ENCODE measurements at regions not wholly inside any gene's neighbourhood (a gene's known extent, or its start where the extent isn't known, plus 50 kb on each side); places are given as distances from the start of the nearest gene placed in this dataset.
"Not testable (repeated sequence)": the region's sequence is repeated elsewhere in the genome, so short reads cannot be mapped to it uniquely, and the experiment has no call there.

DNA sequence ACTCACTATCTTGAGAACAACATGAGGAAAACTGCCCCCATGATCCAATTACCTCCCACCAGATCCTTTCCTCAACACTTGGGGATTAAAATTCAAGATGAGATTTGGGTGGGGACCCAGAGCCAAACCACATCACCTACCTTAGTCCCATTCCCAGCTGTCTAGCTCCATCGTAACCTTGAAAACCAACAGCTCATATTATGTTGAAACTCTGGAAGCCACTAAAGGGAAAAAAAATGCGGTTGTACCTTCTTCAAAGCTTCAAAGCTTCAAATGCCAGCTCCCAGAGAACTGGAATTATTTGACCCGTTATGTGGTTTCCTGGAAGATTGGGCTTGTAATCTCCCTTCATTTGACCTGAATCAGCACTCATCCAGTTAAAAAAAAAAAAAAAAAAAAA lies 223.1 kb upstream of the GPC6 start:
- 72 to 86% (median 83%) methylated on average over 3 of the region's 3 CpGs for WGBS, 3 donors
- H3K27ac ChIP-seq (ENCODE audit: low read depth, low read length) = no peak overlapping the region

DNA sequence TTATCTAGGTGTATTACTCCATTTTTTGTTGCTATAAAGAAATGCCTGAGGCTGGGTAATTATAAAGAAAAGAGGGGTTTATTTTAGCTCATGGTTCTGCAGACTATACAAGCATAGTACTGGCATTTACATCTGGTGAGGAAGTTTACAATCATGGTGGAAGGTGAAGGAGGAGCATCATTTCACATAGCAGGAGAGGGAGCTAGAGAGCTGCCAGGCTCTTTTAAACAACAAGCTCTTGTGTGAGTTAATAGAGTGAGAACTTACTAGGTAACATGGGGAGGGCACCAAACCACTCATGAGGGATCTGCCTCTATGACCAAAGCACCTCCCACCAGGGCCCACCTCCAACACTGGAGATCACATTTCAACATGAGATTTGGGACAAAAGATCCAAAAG lies 221.7 kb upstream of the GPC6 start:
- H3K27ac ChIP-seq (ENCODE audit: low read depth, low read length) = no peak overlapping the region

DNA sequence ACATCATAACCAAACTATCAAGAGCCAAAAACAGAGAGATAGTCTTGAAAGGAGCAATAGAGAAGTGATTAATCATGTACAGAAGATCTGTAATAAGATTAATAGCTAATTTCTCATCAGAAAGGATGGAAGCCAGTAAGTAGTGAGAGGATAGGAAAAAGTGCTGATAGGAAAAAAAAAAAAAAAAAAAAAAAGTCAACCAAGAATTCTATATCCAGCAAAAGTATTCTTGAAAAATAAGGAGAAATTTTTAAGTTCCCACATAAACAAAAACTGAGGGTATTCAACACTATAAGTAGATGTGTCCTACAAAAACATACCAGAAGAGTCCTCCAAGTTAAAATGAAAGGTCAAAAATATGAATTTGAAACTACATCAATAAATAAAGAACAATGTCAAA lies 218.7 kb upstream of the GPC6 start:
- no peak overlapping the region for H3K27ac ChIP-seq (ENCODE audit: low read depth, low read length)

DNA sequence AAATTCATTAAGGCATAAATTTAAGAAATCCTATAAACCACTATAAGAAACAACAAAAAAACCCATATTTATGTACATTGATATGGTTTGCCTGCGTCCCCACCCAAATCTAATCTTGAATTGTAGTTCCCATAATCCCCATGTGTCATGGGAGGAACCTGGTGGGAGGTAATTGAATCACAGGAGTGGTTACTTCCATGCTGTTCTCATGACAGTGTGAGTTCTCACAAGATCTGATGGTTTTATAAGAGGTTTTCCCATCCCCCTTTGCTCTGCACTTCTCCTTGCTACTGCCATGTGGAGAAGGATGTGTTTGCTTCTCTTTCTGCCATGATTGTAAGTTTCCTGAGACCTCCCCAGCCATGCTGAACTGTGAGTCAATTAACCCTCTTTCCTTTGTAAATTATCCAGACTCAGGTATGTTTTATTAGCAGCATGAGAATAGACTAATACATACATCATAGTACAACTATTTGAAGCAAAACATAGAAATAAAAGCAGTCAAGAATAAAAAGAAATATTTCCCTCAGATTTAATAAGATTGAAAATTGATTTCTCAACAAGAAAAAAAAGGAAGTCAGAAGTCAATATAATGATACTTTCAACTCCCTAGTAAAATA lies 209.0 kb upstream of the GPC6 start:
- 78 to 85% (median 79%) methylated on average over 1 of the region's 1 CpG for WGBS, 3 donors
- no peak overlapping the region for H3K27ac ChIP-seq (ENCODE audit: low read depth, low read length)

DNA sequence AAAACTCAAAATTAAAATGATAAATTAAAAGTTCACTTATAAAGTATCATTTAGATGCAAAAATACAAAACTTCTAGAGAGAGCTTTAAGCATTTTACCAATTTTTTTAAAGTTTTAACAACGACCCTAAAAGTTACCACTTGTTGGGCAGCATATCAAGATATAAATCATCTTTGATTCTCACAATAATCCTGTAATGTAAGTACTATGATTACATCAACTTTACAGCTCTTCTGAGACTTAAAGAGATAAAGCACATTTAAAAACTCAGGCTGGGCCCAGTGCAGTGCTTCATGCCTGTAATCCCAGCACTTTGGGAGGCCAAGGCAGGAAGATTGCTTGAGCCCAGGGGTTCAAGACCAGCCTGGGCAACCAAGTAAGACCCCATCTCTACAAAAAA lies 202.7 kb upstream of the GPC6 start:
- 12 to 36% (median 25%) methylated on average over 1 of the region's 1 CpG for WGBS, 3 donors
- no peak overlapping the region for H3K27ac ChIP-seq (ENCODE audit: low read depth, low read length)

GRCh38 chr13:93025984-93026383 lies 200.6 kb upstream of the GPC6 start:
- WGBS, 3 donors = 77 to 87% (median 80%) methylated on average over 4 of the region's 4 CpGs
- no peak overlapping the region for H3K27ac ChIP-seq (ENCODE audit: low read depth, low read length)

- WGBS, 3 donors = 80 to 89% (median 82%) methylated on average over 3 of the region's 3 CpGs
- H3K27ac ChIP-seq (ENCODE audit: low read depth, low read length) = no peak overlapping the region
Measured at GRCh38 chr13:93029536-93029935, 197.1 kb upstream of the GPC6 start.

GRCh38 chr13:93036380-93036779 lies 190.2 kb upstream of the GPC6 start:
- H3K27ac ChIP-seq (ENCODE audit: low read depth, low read length) = no peak overlapping the region
- WGBS, 3 donors = 84 to 89% (median 89%) methylated on average over 3 of the region's 3 CpGs

- H3K27ac ChIP-seq (ENCODE audit: low read depth, low read length) = no peak overlapping the region
- 77 to 84% (median 77%) methylated on average over 5 of the region's 5 CpGs for WGBS, 3 donors
Measured at GRCh38 chr13:93037780-93038179, 188.8 kb upstream of the GPC6 start.

- H3K27ac ChIP-seq (ENCODE audit: low read depth, low read length) = no peak overlapping the region
- 78 to 83% (median 80%) methylated on average over 3 of the region's 3 CpGs for WGBS, 3 donors
Measured at GRCh38 chr13:93038187-93038586, 188.4 kb upstream of the GPC6 start.

DNA sequence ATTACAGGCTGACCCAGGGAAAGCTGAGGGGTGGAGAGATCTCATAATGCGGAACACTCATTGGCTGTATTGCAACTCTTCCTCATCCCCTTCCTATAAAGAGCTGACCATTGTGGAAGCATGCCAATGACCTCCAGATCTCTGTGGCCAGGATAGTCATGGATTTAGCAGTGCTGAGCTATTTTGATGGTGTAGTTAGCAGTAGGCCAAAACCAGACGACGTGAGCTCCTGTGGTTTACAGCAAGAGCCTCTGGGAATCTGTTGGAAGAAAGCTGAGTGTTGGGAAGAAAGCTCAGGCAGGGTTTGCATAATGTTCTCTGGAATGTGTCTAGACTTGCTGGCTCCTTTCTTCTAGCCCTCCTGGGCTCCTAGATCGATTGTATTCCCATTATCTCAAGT lies 187.5 kb upstream of the GPC6 start:
- H3K27ac ChIP-seq (ENCODE audit: low read depth, low read length) = no peak overlapping the region
- WGBS, 3 donors = 68 to 83% (median 75%) methylated on average over 4 of the region's 4 CpGs

GRCh38 chr13:93041566-93041965 lies 185.0 kb upstream of the GPC6 start:
- H3K27ac ChIP-seq (ENCODE audit: low read depth, low read length) = not testable (repeated sequence)
- 95 to 96% (median 95%) methylated on average over 4 of the region's 4 CpGs for whole genome bisulfite sequencing, 3 donors

GRCh38 chr13:93045836-93046235 lies 180.8 kb upstream of the GPC6 start:
- 84 to 95% (median 88%) methylated on average over 1 of the region's 1 CpG for WGBS, 3 donors
- H3K27ac ChIP-seq (ENCODE audit: low read depth, low read length) = no peak overlapping the region

GRCh38 chr13:93055233-93055632 lies 171.4 kb upstream of the GPC6 start:
- WGBS, 3 donors = 81 to 88% (median 82%) methylated on average over 2 of the region's 2 CpGs

DNA sequence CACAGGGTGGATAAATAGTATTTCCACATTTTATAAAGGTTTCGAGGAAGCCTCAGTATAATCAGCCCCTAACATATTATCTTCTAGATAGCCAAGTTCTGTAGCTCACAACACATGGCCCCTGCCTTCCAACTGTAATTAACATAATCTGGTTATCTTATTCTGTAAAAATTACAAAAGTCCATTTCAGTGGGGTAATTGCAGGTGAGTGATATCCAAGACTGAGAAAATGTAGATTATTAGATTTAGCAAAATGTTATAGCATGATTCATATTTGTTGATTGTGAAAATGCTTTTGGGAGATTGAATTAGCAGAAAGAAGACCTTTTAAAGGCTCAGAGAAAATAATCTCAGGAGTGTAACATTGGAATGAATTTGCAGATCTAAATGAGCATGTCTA lies 168.3 kb upstream of the GPC6 start:
- H3K27ac ChIP-seq (ENCODE audit: low read depth, low read length) = no peak overlapping the region
- 75 to 92% (median 78%) methylated on average over 1 of the region's 1 CpG for WGBS, 3 donors

More at GRCh38 chr13:93055233-93055632, 171.4 kb upstream of the GPC6 start:
- no peak overlapping the region for H3K27ac ChIP-seq (ENCODE audit: low read depth, low read length)

DNA sequence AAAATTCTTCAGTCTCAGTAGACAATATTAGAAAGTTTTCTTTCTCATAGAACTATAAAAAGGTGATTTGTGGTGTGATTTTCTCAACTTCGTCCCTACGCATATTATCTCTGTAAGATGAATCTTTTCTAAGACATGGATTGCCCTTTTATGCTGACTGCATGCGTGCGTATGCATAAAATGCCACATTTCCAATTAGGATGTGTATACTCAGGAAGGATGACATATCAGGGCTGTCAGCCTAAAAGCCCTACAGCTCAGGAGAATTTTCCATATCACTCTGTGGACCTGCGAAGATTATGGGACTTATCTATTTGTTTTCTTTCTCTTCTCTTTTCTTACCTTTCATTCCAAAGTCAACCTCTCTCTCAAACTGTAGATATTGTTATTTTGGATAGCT lies 166.5 kb upstream of the GPC6 start:
- WGBS, 3 donors = 81 to 85% (median 83%) methylated on average over 5 of the region's 5 CpGs
- H3K27ac ChIP-seq (ENCODE audit: low read depth, low read length) = no peak overlapping the region

- 65 to 81% (median 74%) methylated on average over 4 of the region's 4 CpGs for WGBS, 3 donors
- no peak overlapping the region for H3K27ac ChIP-seq (ENCODE audit: low read depth, low read length)
Measured at GRCh38 chr13:93066187-93066586, 160.4 kb upstream of the GPC6 start.

GRCh38 chr13:93079294-93079693 lies 147.3 kb upstream of the GPC6 start:
- H3K27ac ChIP-seq (ENCODE audit: low read depth, low read length) = no peak overlapping the region
- WGBS, 3 donors = 51 to 56% (median 51%) methylated on average over 1 of the region's 1 CpG

DNA sequence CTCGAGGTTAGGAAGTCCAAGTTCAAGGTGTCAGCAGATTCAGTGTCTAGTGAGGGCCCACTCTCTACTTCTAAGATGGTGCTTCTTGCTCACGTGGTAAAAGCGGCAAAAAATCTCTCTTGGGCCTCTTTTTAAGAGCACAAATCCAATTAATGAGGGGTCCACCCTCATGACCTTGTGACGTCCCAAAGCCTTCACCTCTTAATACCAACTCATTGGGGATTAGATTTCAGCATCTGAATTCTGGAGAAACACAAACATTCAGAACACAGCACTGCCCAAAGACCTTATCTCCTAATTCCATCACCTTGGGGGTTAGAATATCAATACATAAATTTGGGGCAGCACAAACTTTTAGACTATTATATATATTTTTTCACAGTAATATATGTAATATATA lies 146.4 kb upstream of the GPC6 start:
- H3K27ac ChIP-seq (ENCODE audit: low read depth, low read length) = no peak overlapping the region
- WGBS, 3 donors = 78 to 81% (median 80%) methylated on average over 4 of the region's 4 CpGs

DNA sequence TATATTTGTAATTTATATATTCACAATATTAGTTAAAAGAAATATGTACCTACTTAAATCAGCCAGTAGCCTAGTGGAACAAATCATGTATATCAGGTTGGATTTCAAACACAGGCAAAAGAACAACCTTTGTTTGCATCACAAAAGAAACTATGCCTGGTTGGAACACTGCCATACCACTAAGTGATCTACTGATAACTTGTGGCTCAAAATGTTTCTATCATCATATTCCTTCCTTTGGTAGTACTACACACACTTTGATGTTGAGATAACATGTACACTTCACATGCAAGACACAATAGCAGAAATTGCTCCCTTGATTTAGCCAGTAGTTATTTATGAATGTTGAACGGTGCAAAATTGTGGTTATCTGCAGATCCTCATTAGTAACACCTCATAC lies 146.0 kb upstream of the GPC6 start:
- WGBS, 3 donors = 16 to 50% (median 27%) methylated on average over 1 of the region's 1 CpG

GRCh38 chr13:93086329-93086728 lies 140.3 kb upstream of the GPC6 start:
- WGBS, 3 donors = 63 to 88% (median 84%) methylated on average over 2 of the region's 2 CpGs

More for the DNA sequence above, 146.0 kb upstream of the GPC6 start:
- H3K27ac ChIP-seq (ENCODE audit: low read depth, low read length) = no peak overlapping the region

More at GRCh38 chr13:93086329-93086728, 140.3 kb upstream of the GPC6 start:
- no peak overlapping the region for H3K27ac ChIP-seq (ENCODE audit: low read depth, low read length)

All from adipose tissue (tissue), 3 donors.